ENCODE measurements at regions not wholly inside any gene's neighbourhood (a gene's known extent, or its start where the extent isn't known, plus 50 kb on each side); places are given as distances from the start of the nearest gene placed in this dataset.

DNA sequence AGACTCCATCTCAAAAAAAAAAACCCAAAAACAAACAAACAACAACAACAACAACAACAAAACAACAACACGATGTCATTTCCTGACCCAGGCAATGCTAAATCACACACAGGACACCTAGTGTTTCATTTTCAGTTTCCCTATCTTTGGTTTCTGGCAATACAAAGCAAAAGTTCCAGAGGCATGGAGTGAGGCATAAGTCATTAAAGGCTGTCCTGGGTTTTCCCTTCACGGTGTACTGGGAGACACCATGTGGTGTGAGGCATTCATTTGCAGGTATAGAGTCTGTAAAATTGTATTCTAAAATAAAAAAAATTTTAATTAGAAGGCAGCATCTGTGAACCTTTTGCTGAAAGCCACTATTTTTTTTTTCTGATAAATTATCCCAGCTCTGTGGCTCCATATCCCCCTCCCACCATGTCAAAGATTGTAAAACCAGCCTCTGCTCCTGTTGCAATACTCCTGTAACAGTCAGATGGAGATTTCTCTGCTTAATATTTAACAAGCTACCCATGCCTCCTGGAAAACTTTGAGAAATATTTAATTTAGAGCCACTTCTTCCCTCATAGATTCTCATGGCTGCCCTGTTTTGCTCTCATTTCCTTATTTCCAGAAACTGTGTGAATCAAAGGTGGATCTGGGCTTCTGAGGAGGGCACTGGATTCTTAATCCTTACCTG lies 324.6 kb downstream of the MCTP2 start:
- TF ChIP-seq ZNF70 (CRISPR knock-in tag; IDR thresholded peaks at IDR 0.05) (no peak), ISL1 (CRISPR knock-in tag; IDR thresholded peaks at IDR 0.05) (no peak), ZNF565 (CRISPR knock-in tag; conservative IDR thresholded peaks at IDR 0.05; ENCODE audit: low read depth) (no peak), ZNF8 (CRISPR knock-in tag; IDR thresholded peaks at IDR 0.05) (no peak), ESRRG (CRISPR knock-in tag; IDR thresholded peaks at IDR 0.05) (no peak), GLIS3 (CRISPR knock-in tag; IDR thresholded peaks at IDR 0.05) (no peak), SNAI2 (CRISPR knock-in tag; IDR thresholded peaks at IDR 0.05) (no peak), ARNTL (CRISPR knock-in tag; IDR thresholded peaks at IDR 0.05; ENCODE audit: borderline replicate concordance, low read depth) (no peak), ZC3H10 (CRISPR knock-in tag; IDR thresholded peaks at IDR 0.05) (no peak), ZFP30 (CRISPR knock-in tag; IDR thresholded peaks at IDR 0.05) (no peak), OSR1 (CRISPR knock-in tag; IDR thresholded peaks at IDR 0.05) (no peak), PPARA (CRISPR knock-in tag; IDR thresholded peaks at IDR 0.05; ENCODE audit: borderline replicate concordance) (no peak)
- TF ChIP-seq, protein P1, sequence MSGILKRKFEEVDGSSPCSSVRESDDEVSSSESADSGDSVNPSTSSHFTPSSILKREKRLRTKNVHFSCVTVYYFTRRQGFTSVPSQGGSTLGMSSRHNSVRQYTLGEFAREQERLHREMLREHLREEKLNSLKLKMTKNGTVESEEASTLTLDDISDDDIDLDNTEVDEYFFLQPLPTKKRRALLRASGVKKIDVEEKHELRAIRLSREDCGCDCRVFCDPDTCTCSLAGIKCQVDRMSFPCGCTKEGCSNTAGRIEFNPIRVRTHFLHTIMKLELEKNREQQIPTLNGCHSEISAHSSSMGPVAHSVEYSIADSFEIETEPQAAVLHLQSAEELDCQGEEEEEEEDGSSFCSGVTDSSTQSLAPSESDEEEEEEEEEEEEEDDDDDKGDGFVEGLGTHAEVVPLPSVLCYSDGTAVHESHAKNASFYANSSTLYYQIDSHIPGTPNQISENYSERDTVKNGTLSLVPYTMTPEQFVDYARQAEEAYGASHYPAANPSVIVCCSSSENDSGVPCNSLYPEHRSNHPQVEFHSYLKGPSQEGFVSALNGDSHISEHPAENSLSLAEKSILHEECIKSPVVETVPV (CRISPR knock-in tag; IDR thresholded peaks at IDR 0.05) = no peak
- TF ChIP-seq, protein P2, sequence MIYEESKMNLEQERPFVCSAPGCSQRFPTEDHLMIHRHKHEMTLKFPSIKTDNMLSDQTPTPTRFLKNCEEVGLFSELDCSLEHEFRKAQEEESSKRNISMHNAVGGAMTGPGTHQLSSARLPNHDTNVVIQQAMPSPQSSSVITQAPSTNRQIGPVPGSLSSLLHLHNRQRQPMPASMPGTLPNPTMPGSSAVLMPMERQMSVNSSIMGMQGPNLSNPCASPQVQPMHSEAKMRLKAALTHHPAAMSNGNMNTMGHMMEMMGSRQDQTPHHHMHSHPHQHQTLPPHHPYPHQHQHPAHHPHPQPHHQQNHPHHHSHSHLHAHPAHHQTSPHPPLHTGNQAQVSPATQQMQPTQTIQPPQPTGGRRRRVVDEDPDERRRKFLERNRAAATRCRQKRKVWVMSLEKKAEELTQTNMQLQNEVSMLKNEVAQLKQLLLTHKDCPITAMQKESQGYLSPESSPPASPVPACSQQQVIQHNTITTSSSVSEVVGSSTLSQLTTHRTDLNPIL (CRISPR knock-in tag; IDR thresholded peaks at IDR 0.05; ENCODE audit: low read depth) = no peak
- TF ChIP-seq, protein P3, sequence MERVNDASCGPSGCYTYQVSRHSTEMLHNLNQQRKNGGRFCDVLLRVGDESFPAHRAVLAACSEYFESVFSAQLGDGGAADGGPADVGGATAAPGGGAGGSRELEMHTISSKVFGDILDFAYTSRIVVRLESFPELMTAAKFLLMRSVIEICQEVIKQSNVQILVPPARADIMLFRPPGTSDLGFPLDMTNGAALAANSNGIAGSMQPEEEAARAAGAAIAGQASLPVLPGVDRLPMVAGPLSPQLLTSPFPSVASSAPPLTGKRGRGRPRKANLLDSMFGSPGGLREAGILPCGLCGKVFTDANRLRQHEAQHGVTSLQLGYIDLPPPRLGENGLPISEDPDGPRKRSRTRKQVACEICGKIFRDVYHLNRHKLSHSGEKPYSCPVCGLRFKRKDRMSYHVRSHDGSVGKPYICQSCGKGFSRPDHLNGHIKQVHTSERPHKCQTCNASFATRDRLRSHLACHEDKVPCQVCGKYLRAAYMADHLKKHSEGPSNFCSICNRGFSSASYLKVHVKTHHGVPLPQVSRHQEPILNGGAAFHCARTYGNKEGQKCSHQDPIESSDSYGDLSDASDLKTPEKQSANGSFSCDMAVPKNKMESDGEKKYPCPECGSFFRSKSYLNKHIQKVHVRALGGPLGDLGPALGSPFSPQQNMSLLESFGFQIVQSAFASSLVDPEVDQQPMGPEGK (CRISPR knock-in tag; IDR thresholded peaks at IDR 0.05; ENCODE audit: borderline replicate concordance) = no peak
- TF ChIP-seq, protein P4, sequence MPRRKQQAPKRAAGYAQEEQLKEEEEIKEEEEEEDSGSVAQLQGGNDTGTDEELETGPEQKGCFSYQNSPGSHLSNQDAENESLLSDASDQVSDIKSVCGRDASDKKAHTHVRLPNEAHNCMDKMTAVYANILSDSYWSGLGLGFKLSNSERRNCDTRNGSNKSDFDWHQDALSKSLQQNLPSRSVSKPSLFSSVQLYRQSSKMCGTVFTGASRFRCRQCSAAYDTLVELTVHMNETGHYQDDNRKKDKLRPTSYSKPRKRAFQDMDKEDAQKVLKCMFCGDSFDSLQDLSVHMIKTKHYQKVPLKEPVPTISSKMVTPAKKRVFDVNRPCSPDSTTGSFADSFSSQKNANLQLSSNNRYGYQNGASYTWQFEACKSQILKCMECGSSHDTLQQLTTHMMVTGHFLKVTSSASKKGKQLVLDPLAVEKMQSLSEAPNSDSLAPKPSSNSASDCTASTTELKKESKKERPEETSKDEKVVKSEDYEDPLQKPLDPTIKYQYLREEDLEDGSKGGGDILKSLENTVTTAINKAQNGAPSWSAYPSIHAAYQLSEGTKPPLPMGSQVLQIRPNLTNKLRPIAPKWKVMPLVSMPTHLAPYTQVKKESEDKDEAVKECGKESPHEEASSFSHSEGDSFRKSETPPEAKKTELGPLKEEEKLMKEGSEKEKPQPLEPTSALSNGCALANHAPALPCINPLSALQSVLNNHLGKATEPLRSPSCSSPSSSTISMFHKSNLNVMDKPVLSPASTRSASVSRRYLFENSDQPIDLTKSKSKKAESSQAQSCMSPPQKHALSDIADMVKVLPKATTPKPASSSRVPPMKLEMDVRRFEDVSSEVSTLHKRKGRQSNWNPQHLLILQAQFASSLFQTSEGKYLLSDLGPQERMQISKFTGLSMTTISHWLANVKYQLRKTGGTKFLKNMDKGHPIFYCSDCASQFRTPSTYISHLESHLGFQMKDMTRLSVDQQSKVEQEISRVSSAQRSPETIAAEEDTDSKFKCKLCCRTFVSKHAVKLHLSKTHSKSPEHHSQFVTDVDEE (CRISPR knock-in tag; IDR thresholded peaks at IDR 0.05) = no peak
- no peak for ATAC-seq

DNA sequence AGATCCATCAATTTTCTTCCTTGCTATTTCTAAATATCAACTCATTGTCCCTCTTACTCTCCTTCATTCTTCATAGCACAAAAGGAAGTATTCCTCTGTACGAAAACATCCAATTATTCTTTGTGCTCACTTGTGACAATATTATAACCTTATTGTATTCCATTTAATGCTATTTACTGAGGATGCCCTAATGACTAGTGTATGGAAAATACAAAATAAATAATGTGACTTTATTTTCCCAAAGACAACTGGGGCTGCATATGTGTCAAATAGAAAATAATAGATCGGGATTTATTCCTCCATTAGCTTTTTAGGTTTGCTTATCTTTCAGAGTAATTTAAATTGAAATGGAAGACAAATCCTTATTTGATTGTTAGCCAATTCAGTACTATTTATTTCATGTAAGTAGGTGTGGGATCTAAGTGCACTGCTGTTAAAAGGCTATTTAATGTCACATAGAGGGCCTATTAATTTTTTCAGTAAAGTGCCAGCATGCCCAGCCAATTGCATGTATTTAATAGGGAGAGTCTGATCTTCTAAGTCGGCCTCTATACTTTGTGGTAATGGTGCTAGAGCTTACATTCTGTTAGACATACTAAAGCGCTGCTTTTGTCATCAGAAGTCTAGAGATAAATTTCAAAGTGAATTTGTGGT lies 329.8 kb downstream of the MCTP2 start:
- ATAC-seq = no peak
- TF ChIP-seq, protein P3 (CRISPR knock-in tag; IDR thresholded peaks at IDR 0.05; ENCODE audit: borderline replicate concordance) = no peak
- TF ChIP-seq ZFP3 (CRISPR knock-in tag; IDR thresholded peaks at IDR 0.05) (no peak), ZNF565 (CRISPR knock-in tag; conservative IDR thresholded peaks at IDR 0.05; ENCODE audit: low read depth) (no peak), CSDC2 (CRISPR knock-in tag; IDR thresholded peaks at IDR 0.05) (no peak)

DNA sequence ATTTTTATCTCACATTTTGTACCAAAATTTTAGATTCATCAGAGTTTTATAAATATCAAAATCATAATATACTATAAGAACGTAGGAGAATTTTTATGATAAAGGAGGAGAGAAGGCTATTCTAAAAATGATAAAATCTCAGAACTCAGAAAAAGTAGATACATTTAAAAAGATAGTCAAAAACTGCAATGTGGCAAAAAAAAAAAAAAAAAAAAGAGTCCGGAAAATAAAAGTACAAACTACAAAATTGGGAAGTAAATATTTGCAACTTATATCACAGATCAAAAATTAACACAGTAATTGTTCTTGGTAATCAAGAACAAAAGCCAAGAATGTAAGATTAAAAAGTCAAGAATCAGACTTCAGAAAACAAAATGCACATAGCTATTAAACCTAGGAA lies 332.1 kb downstream of the MCTP2 start:
- no peak for TF ChIP-seq ZFP30 (CRISPR knock-in tag; IDR thresholded peaks at IDR 0.05)
- TF ChIP-seq CSDC2 (CRISPR knock-in tag; IDR thresholded peaks at IDR 0.05) = no peak
- TF ChIP-seq RARB (CRISPR knock-in tag; IDR thresholded peaks at IDR 0.05) = no peak
- TF ChIP-seq TCF4 (CRISPR knock-in tag; IDR thresholded peaks at IDR 0.05; ENCODE audit: borderline replicate concordance) = no peak
- no peak for TF ChIP-seq ZFP3 (CRISPR knock-in tag; IDR thresholded peaks at IDR 0.05)
- no peak for TF ChIP-seq ARNTL (CRISPR knock-in tag; IDR thresholded peaks at IDR 0.05; ENCODE audit: borderline replicate concordance, low read depth)
- TF ChIP-seq, protein P4 (CRISPR knock-in tag; IDR thresholded peaks at IDR 0.05) = no peak
- no peak for TF ChIP-seq OSR1 (CRISPR knock-in tag; IDR thresholded peaks at IDR 0.05)
- TF ChIP-seq ZC3H10 (CRISPR knock-in tag; IDR thresholded peaks at IDR 0.05) = no peak
- TF ChIP-seq, protein P5, sequence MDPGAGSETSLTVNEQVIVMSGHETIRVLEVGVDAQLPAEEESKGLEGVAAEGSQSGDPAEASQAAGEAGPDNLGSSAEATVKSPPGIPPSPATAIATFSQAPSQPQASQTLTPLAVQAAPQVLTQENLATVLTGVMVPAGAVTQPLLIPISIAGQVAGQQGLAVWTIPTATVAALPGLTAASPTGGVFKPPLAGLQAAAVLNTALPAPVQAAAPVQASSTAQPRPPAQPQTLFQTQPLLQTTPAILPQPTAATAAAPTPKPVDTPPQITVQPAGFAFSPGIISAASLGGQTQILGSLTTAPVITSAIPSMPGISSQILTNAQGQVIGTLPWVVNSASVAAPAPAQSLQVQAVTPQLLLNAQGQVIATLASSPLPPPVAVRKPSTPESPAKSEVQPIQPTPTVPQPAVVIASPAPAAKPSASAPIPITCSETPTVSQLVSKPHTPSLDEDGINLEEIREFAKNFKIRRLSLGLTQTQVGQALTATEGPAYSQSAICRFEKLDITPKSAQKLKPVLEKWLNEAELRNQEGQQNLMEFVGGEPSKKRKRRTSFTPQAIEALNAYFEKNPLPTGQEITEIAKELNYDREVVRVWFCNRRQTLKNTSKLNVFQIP (CRISPR knock-in tag; IDR thresholded peaks at IDR 0.05; ENCODE audit: borderline replicate concordance, low read depth) = no peak
- TF ChIP-seq ZNF8 (CRISPR knock-in tag; IDR thresholded peaks at IDR 0.05) = no peak
- no peak for ATAC-seq

Measured in SK-N-SH treated with all-trans-retinoic acid at 6 μM for 48 hours (cell line).